SK-N-SH treated with all-trans-retinoic acid at 6 μM for 48 hours (cell line): ENCODE measurements at regions not wholly inside any gene's neighbourhood (a gene's known extent, or its start where the extent isn't known, plus 50 kb on each side); places are given as distances from the start of the nearest gene placed in this dataset.

ENCODE experiments used
- CSDC2 ChIP-seq: fragments of 250-450 bp; sonication (Bioruptor Pico); IDR thresholded peaks from 2 replicates; pipeline ENCODE4 v1.5.0; 2020; ENCODE audit warnings: mild to moderate bottlenecking, moderate library complexity
- ESRRG ChIP-seq: fragments of 250-450 bp; sonication (Bioruptor Pico); IDR thresholded peaks from 2 replicates; pipeline ENCODE4 v1.6.1; 2021; ENCODE audit warnings: mild to moderate bottlenecking
- GLIS3 ChIP-seq: fragments of 250-450 bp; sonication (Bioruptor Pico); IDR thresholded peaks from 2 replicates; pipeline ENCODE4 v1.5.0; 2020; ENCODE audit warnings: mild to moderate bottlenecking, moderate library complexity
- TF ChIP-seq, protein P1 (sequence below): fragments of 250-450 bp; sonication (Bioruptor Pico); IDR thresholded peaks from 2 replicates; pipeline ENCODE4 v1.8.0; 2020; ENCODE audit warnings: mild to moderate bottlenecking, moderate library complexity, borderline replicate concordance

DNA sequence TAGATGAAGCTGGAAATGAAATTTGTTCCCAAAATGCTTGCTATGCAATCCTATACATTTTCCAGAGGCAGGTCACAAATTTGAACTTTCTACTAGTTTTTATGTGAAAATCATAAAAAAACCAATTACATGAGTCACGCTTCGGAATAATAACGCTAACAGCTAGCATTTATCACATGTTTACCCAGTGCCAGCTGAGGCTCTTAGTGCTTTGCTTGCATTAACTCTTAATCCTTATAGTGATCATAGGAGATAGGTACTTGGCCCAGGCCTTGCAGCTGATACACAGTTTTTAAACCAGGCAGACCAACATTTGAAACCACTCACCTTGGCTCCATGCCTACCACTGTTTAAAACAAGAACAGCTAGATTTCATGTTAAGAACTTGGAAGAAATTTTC lies 131.8 kb upstream of the RAG2 start:
- TF ChIP-seq, protein P1, sequence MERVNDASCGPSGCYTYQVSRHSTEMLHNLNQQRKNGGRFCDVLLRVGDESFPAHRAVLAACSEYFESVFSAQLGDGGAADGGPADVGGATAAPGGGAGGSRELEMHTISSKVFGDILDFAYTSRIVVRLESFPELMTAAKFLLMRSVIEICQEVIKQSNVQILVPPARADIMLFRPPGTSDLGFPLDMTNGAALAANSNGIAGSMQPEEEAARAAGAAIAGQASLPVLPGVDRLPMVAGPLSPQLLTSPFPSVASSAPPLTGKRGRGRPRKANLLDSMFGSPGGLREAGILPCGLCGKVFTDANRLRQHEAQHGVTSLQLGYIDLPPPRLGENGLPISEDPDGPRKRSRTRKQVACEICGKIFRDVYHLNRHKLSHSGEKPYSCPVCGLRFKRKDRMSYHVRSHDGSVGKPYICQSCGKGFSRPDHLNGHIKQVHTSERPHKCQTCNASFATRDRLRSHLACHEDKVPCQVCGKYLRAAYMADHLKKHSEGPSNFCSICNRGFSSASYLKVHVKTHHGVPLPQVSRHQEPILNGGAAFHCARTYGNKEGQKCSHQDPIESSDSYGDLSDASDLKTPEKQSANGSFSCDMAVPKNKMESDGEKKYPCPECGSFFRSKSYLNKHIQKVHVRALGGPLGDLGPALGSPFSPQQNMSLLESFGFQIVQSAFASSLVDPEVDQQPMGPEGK (CRISPR knock-in tag): no peak
- no peak for TF ChIP-seq GLIS3 (CRISPR knock-in tag)
- TF ChIP-seq ESRRG (CRISPR knock-in tag): no peak
- no peak for TF ChIP-seq CSDC2 (CRISPR knock-in tag)
